ENCODE measurements at regions not wholly inside any gene's neighbourhood (a gene's known extent, or its start where the extent isn't known, plus 50 kb on each side); places are given as distances from the start of the nearest gene placed in this dataset.

DNA sequence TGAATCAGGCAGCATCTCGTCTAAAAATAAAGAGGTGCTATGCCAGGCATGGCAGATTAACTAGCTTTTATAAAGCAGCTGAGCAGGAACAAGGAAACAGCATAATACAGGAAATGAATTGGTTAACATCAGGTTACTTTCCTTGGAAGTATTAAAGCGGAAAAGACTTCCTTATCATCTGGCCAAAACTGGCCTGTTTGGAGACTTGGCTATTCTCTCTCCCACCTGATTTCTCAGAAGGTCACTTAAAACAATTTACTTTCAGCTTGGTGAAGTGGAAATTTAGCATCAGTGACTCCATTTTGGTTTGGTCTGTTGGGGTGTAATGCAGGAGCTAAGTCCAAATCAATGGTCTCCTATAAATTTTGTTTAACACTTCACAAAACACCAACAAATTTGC, 191.6 kb downstream of the NUFIP1 start:
- no peak for TF ChIP-seq POLR2A (IDR thresholded peaks at IDR 0.05)
- TF ChIP-seq, protein P1, sequence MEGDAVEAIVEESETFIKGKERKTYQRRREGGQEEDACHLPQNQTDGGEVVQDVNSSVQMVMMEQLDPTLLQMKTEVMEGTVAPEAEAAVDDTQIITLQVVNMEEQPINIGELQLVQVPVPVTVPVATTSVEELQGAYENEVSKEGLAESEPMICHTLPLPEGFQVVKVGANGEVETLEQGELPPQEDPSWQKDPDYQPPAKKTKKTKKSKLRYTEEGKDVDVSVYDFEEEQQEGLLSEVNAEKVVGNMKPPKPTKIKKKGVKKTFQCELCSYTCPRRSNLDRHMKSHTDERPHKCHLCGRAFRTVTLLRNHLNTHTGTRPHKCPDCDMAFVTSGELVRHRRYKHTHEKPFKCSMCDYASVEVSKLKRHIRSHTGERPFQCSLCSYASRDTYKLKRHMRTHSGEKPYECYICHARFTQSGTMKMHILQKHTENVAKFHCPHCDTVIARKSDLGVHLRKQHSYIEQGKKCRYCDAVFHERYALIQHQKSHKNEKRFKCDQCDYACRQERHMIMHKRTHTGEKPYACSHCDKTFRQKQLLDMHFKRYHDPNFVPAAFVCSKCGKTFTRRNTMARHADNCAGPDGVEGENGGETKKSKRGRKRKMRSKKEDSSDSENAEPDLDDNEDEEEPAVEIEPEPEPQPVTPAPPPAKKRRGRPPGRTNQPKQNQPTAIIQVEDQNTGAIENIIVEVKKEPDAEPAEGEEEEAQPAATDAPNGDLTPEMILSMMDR (IDR thresholded peaks at IDR 0.05) = no peak
